HG03520 (cell line): ENCODE measurements at regions not wholly inside any gene's neighbourhood (a gene's known extent, or its start where the extent isn't known, plus 50 kb on each side); places are given as distances from the start of the nearest gene placed in this dataset.

ENCODE experiments used
- ATAC-seq: cut with Tn5 transposase; IDR thresholded peaks from one replicate; pipeline ENCODE4 v1.9.1; 2021; ENCODE audit warnings: mild to moderate bottlenecking, moderate library complexity; ENCODE audit not compliant: unreplicated experiment

DNA sequence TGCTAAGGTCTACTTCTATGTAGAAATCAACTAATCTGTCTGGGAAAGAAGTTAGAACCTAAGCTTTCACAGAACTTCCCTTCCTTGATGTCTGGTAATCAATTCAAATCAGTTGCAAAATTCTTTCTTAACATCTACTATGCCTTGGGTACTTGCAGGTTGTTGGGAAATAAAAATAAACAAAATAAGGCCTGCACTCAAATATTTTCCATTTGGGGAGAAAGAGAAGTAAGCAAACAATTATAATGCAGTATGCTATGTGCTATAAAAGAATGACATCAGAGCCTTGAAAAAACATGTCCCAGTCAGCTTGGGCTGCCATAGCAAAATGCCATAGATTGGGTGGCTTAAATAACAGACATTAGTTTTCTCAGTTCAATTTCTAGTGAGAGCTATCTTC, 425.9 kb upstream of the DCN start:
- no peak for ATAC-seq

DNA sequence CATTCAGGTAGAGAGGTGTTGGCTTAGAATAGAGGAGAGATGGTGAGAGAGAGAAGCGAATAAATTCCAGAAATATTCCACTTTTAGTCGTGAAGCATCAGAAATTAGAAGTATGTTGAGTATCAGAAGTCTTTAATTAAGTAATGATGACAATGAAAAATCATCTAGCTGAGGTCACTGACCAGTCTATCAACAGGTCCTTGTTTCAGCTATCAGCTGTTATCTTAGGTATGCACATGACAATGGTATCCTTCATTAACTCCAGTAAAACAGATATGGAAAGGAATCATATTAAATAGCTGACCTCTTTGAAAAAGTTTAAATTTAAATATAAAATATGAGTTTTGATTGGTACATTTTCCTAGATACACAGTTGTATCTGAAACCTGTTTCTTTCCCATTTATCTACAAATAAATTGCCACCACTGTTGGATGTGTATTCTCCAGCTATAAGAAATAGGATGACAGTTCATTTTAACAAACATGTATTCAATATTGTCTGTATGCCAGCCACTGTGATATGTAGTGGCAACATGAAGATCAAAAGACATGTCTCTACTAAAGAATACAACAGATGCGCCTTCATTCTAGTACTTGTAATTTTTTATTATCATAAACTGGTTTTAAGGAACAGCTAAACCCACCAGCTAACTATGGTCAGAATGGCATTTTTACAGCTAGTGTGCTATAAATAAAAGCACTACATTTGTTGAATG, 424.2 kb upstream of the DCN start:
- no peak for ATAC-seq

- ATAC-seq = no peak
Measured at GRCh38 chr12:91604897-91605296, 422.3 kb upstream of the DCN start.

DNA sequence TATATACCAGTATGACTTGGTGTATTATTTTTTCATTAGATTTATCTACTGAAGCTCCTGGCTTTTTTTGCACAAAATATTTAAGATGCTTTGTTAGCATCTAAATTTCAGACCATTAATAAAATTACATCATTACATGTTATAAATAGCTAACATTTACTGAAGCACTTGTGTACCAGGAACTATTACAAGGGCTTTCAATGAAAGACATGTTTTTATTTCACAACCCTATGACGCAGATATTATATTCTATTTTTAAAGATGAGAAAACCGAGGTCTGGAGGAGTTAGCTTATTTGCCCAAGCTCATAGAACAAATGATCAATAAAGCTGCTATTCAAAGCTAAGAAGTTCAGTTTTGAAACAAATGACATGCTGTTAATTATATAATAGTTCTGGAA, 420.4 kb upstream of the DCN start:
- no peak for ATAC-seq

GRCh38 chr12:91601054-91601453, 418.4 kb upstream of the DCN start:
- ATAC-seq = no peak

- no peak for ATAC-seq
Measured at GRCh38 chr12:91594715-91595114, 412.1 kb upstream of the DCN start.

DNA sequence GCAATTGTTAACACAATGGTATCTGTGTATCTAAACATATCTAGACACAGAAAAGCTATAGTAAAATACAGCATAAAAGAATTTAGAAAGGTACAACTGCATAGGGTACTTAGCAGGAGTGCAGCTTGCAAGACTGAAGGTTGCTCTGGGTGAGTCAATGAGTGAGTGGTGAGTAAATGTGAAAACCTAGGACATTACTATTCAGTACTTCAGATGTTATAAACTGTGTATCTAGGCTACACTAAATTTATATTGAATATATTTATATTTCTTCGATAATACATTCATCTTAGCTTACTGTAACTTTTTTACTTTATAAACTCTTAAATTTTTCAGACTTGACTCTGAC, 409.0 kb upstream of the DCN start:
- no peak for ATAC-seq

DNA sequence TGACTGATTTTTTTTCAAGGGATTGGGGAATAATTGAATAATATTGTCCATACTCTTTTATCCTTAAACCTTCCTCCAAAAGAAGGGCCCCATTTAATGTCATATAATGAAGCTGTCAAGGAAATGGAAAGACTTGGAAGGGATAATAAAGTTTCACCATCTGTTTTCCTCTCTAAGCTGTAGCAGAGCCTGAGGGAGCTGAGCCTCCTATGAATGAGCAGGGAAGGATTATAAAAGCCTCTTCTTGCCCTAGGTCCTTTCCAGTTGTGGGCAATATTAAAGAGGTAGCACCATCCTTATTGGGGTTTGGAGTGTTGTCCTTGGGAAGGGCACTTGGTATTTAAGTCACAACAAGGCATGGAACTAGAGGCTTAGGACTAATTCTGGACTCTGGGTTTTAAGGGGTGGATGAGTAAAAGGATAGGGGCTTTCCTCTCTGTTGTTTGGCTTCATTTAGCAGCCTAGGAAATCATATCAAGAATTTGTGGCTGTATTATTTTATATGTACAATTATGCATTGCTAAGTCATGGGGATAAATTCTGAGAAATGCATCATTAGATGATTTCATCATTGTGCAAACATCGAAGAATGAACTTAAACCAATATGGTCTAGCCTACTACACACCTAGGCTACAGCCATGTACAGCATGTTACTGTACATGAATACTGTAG, 408.5 kb upstream of the DCN start:
- no peak for ATAC-seq

- ATAC-seq = no peak
Measured at GRCh38 chr12:91588874-91589454, 406.3 kb upstream of the DCN start.

GRCh38 chr12:91586015-91586414, 403.4 kb upstream of the DCN start:
- ATAC-seq = no peak

GRCh38 chr12:91582811-91583210, 400.2 kb upstream of the DCN start:
- ATAC-seq = no peak

DNA sequence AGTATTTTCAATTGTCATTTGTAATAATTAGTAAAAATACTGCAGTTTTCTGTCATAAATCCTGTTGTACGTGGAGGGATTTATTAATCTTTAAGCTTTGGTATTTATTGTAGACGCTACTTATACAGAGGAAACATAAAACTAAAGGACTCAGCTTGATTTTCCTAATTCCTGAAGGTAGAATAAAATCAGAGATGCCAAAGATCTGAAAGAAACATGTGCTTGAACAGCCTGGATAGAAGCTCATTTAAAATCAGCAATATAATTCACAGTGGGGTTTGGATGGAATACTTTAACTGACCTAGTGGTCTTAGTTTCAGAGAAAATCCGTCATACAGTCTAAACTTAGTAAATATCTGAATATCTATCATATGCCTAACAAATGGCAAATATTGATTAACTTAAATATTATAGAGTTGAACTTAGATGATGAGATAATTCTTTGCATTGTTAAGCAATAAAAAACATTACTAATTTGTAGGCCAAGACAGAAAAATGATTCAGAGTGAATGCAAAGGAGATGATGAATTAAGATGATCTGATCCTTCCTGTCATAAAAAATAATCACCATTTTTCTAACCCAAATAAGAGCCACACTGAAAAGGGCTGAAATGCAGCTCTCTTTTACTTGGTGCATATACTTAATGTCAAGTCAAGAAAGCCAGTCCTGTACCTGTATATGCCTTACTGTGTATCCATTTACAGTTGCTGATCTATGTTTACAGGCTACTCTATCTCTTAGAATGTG, 397.1 kb upstream of the DCN start:
- ATAC-seq = no peak

DNA sequence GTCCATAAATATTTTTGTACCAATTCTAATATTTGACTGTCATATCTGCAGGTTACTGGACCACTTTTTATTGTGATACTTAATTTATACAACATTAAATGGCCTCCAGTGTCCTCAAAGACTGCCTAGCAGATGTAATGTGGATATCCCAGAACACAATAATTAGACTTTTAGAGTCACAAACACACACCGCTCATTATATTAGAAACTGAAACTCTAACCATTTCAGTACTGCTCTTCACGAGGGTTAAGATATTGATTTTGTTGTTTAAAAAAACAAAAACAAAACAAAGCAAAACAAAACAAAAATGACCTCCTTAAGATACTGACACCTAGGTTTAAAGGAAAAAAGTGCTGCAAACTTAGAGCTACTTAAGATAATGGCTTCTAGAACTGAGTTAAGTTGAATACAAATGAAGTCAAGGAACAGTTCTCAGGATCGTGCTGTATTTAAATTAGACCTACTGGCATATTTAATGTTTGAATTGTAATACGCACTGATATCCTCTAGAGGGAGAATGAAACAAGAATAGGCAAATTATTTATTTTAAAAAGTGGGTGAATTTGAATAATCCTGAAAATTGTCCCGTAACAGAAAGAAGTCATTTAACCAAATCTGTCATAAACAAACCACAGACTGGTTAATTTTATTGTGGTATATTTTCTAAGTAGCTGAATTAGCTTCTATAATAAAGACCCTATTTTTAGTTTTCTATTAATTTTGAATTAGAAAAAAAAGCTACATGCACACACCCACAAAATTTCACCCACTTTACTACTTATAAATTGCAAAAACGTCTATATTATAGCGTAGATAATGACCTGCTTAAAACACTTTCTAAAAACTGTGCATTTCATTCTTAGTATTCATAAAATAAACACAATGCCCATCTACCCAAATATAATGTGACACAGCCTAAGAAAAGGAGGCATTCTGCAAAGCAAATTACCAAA, 395.2 kb upstream of the DCN start:
- no peak for ATAC-seq

DNA sequence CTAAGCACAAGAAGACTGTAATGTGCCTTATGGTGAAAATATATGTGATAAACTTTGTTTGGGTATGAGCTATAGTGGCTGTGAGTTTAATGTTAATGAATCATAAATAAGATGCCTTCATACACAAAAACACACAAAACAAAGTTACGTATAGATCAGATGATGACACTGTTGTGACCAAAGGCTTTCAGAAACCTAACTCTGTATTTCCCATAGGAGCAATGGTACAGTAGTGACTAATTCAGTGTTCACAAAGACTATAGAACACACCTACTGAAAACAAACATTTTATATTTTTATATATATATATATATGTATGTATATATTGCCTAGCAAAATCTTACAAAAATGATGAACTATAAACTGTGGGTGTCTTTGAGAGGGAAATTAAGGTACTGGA, 393.8 kb upstream of the DCN start:
- ATAC-seq = no peak

DNA sequence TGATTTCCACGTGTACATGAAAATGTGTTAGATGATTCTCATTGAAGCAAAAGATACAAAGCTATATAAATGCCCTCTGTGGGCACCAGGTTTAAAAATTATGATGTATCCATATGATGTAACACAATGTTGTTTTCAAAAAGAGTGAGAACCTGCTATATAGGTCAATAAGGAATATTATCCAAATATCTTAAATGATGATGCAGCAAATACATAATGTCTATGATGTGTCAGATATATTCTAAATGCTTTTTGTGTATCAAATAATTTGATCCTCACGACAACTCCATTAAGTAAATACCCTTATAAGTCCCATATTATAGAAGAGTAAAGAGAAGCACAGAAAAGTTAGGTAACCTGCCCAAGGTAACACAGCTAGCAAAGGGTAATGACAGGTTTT, 393.0 kb upstream of the DCN start:
- ATAC-seq = no peak

GRCh38 chr12:91574975-91575374, 392.4 kb upstream of the DCN start:
- ATAC-seq = no peak

DNA sequence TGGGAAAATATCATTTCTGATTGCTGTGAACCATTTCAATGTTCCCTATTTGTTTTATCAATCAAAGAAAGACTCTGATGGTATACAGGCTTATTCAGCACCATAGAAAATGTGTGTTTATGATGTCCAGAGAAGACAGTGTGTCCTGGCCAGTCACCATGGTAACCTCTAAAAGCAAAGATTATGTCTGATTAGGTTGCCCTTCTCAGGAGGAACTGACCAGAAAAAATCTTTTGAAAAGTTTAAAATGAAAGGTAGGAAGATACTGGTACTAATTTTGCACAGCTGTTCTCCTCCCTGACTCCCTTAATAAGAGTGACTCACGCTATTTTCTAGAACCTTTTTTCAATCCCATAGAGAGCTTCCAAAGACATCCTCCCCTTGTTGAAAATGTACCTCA, 391.8 kb upstream of the DCN start:
- ATAC-seq = no peak

DNA sequence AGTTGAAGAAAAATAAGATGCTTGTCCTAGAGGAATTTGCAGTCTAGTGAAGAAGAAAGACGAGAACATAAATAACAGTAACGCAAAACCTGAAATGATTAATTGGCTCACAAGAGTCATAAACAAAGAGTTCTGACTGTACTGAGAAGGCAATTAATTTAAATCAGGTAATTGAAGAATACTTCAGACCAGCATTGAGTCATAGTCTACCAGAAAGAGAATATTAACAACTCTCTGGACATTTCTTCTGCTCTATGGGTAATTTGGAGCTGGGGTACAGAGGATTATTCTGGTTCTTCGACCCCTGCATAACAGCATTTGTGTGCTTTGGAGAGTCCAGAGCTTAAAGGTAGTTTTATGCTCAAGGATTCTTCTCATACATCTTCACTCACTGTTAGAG, 390.3 kb upstream of the DCN start:
- ATAC-seq = no peak

- ATAC-seq = no peak
Measured at GRCh38 chr12:91567100-91567485, 384.5 kb upstream of the DCN start.

- no peak for ATAC-seq
Measured at GRCh38 chr12:91566328-91567099, 383.9 kb upstream of the DCN start.
